ENCODE measurements at regions not wholly inside any gene's neighbourhood (a gene's known extent, or its start where the extent isn't known, plus 50 kb on each side); places are given as distances from the start of the nearest gene placed in this dataset.

DNA sequence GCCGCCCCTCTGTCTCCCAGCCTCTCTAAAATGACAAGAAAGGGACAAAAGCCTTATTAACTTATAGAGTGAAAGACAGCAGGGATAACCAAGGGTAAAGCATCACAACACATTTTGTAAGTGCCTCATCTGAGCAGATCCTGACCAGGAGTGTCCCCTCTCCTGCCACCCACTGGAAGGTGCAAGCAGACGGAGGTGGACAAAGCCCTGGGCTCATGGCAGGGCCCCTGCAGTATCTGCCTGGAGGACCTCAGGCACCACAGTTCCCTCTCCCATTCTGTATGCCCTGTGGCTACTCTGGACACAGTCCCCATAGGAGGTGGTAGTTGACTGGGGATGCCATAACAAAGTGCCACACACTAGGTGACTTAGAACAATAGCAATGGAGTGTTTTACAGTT lies 319.8 kb downstream of the GADD45G start:
- H4K20me1 ChIP-seq (ENCODE audit: control insufficient read depth, extremely low read depth, insufficient read depth, low read length), result no peaks in the 10 kb centered on the region
- no peak for FAIRE-seq
- no peak overlapping the region for H3K27ac ChIP-seq (ENCODE audit: control insufficient read depth, insufficient read depth, low read length)
- TF ChIP-seq EZH2 (IDR thresholded peaks at IDR 0.05; ENCODE audit: low read length) (no peak), CTCF (optimal IDR thresholded peaks at IDR 0.05 in 1 of 3, IDR thresholded peaks at IDR 0.05 in 1 of 3, conservative IDR thresholded peaks at IDR 0.05 in 1 of 3; ENCODE audit: extremely low read depth in 1 of 3, insufficient read depth in 2 of 3, low read length in 3 of 3) (no peak)
- no peak for DNase-seq (ENCODE audit: low read depth, low spot score)
- dilution Hi-C loops (cut with MboI; ENCODE audit: extremely low pct_ligation_motif_present, low sequenced_read_pairs), result no loop called here
- no peaks in the 10 kb centered on the region for H3K4me1 ChIP-seq (ENCODE audit: control insufficient read depth, extremely low read depth, insufficient read depth, low read length)
- H3K27me3 ChIP-seq (ENCODE audit: control insufficient read depth, extremely low read depth, insufficient read depth, low read length), result peaks cover 7% of the 10 kb centered on the region
- no peak overlapping the region for H3K9ac ChIP-seq (ENCODE audit: control insufficient read depth, extremely low read depth, insufficient read depth, low read length)
- no peaks in the 10 kb centered on the region for H3K36me3 ChIP-seq (ENCODE audit: control insufficient read depth in 2 of 2, extremely low read depth in 1 of 2, insufficient read depth in 2 of 2, low read length in 2 of 2)
- no peaks in the 10 kb centered on the region for H3K79me2 ChIP-seq (ENCODE audit: control insufficient read depth, insufficient read depth, low read length)
- no peaks in the 10 kb centered on the region for H3K9me1 ChIP-seq (ENCODE audit: control insufficient read depth, extremely low read depth, insufficient read depth, low read length)
- no peak overlapping the region for H3K4me3 ChIP-seq (ENCODE audit: control insufficient read depth in 2 of 3, extremely low read depth in 1 of 3, insufficient read depth in 2 of 3, low read depth in 1 of 3, low read length in 3 of 3)
- no peak overlapping the region for H3K4me2 ChIP-seq (ENCODE audit: control insufficient read depth, extremely low read depth, insufficient read depth, low read depth, low read length)
- no peaks in the 10 kb centered on the region for H3K9me3 ChIP-seq (ENCODE audit: control insufficient read depth, low read depth, low read length)
- no peak overlapping the region for H2AFZ ChIP-seq (ENCODE audit: control insufficient read depth, low read length)

DNA sequence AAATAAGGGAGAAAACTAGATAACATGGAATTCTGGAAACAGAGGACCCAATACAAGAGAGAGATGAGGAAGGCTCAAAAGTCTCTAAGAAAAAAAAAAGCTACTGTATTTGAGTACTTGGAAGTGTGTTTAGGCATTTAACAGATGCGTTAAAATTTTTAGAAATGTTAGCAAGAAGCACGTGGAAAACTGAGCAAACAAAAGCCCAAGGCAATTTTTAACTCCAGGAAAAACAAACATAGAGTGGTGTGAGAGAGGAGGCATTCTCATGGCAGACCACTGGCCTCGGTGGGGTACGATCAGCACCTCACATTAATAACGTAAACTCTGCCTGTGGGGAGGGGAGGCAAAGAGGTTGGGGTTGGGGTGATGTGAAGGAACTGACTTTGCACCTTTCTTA lies 321.4 kb downstream of the GADD45G start:
- no peak overlapping the region for H2AFZ ChIP-seq (ENCODE audit: control insufficient read depth, low read length)
- dilution Hi-C loops (cut with MboI; ENCODE audit: extremely low pct_ligation_motif_present, low sequenced_read_pairs), result no loop called here
- no peak for FAIRE-seq
- H3K27ac ChIP-seq (ENCODE audit: control insufficient read depth, insufficient read depth, low read length), result no peak overlapping the region
- H4K20me1 ChIP-seq (ENCODE audit: control insufficient read depth, extremely low read depth, insufficient read depth, low read length), result no peaks in the 10 kb centered on the region
- H3K4me3 ChIP-seq (ENCODE audit: control insufficient read depth in 2 of 3, extremely low read depth in 1 of 3, insufficient read depth in 2 of 3, low read depth in 1 of 3, low read length in 3 of 3), result no peak overlapping the region
- H3K9ac ChIP-seq (ENCODE audit: control insufficient read depth, extremely low read depth, insufficient read depth, low read length), result no peak overlapping the region
- no peaks in the 10 kb centered on the region for H3K79me2 ChIP-seq (ENCODE audit: control insufficient read depth, insufficient read depth, low read length)
- no peaks in the 10 kb centered on the region for H3K9me1 ChIP-seq (ENCODE audit: control insufficient read depth, extremely low read depth, insufficient read depth, low read length)
- H3K27me3 ChIP-seq (ENCODE audit: control insufficient read depth, extremely low read depth, insufficient read depth, low read length), result peaks cover 3% of the 10 kb centered on the region
- TF ChIP-seq CTCF (optimal IDR thresholded peaks at IDR 0.05 in 1 of 3, IDR thresholded peaks at IDR 0.05 in 1 of 3, conservative IDR thresholded peaks at IDR 0.05 in 1 of 3; ENCODE audit: extremely low read depth in 1 of 3, insufficient read depth in 2 of 3, low read length in 3 of 3), result no peak
- TF ChIP-seq EZH2 (IDR thresholded peaks at IDR 0.05; ENCODE audit: low read length), result no peak
- H3K4me1 ChIP-seq (ENCODE audit: control insufficient read depth, extremely low read depth, insufficient read depth, low read length), result no peaks in the 10 kb centered on the region
- no peaks in the 10 kb centered on the region for H3K9me3 ChIP-seq (ENCODE audit: control insufficient read depth, low read depth, low read length)
- no peak overlapping the region for H3K4me2 ChIP-seq (ENCODE audit: control insufficient read depth, extremely low read depth, insufficient read depth, low read depth, low read length)
- H3K36me3 ChIP-seq (ENCODE audit: control insufficient read depth in 2 of 2, extremely low read depth in 1 of 2, insufficient read depth in 2 of 2, low read length in 2 of 2), result no peaks in the 10 kb centered on the region
- DNase-seq (ENCODE audit: low read depth, low spot score), result no peak

Data from keratinocyte (primary cell).